ENCODE measurements at regions not wholly inside any gene's neighbourhood (a gene's known extent, or its start where the extent isn't known, plus 50 kb on each side); places are given as distances from the start of the nearest gene placed in this dataset.

DNA sequence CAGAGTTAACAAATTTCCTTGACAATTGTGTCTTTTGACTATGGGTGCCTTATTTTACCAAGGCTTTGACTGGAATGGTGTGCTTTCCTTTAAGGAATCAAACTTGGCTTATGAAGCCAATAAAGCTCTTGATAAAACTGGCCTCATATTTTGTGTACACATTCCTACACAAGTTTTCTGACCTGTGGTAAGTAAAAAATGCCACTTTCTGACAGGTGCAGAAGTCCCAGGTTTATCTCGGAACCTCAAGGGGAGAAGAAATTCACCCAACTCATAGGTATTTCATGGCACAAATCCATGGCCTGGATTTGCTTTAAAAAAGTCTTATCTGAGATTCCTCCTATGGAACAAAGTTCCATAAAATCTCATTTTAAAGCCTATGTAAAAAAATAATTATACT is 880.6 kb upstream of the LRATD1 start:
- Histone ChIP-seq H3K27me3 (ENCODE audit: control insufficient read depth, insufficient read depth, low read length) (no peaks in the 10 kb centered on the region), H3K27ac (ENCODE audit: low read length) (no peak overlapping the region), H3K4me1 (ENCODE audit: control insufficient read depth, insufficient read depth, low read length) (no peaks in the 10 kb centered on the region), H3K4me3 (ENCODE audit: low read depth in 2 of 2, low read length in 2 of 2) (no peak overlapping the region), H3K9me3 (ENCODE audit: control insufficient read depth, insufficient read depth, low read depth, low read length) (no peaks in the 10 kb centered on the region), H3K36me3 (ENCODE audit: control insufficient read depth, insufficient read depth, low read length) (no peaks in the 10 kb centered on the region)
- in situ Hi-C loops (cut with HindIII; ENCODE audit: low pct_unique_long_range_greater_than_20kb, low sequenced_read_pairs), result no loop called here
- no peak for DNase-seq (ENCODE audit: low read depth, low spot score)
- no TSS peak for BruUV-seq (replicated peaks)
- TF ChIP-seq POLR2AphosphoS5 (IDR thresholded peaks at IDR 0.05; ENCODE audit: low read depth, low read length), result no peak
- TF ChIP-seq TCF7L2 (IDR thresholded peaks at IDR 0.05; ENCODE audit: low read depth, low read length), result no peak
- TF ChIP-seq SIN3A (IDR thresholded peaks at IDR 0.05; ENCODE audit: borderline replicate concordance, insufficient read depth, low read depth, low read length), result no peak
- TF ChIP-seq, protein P1, sequence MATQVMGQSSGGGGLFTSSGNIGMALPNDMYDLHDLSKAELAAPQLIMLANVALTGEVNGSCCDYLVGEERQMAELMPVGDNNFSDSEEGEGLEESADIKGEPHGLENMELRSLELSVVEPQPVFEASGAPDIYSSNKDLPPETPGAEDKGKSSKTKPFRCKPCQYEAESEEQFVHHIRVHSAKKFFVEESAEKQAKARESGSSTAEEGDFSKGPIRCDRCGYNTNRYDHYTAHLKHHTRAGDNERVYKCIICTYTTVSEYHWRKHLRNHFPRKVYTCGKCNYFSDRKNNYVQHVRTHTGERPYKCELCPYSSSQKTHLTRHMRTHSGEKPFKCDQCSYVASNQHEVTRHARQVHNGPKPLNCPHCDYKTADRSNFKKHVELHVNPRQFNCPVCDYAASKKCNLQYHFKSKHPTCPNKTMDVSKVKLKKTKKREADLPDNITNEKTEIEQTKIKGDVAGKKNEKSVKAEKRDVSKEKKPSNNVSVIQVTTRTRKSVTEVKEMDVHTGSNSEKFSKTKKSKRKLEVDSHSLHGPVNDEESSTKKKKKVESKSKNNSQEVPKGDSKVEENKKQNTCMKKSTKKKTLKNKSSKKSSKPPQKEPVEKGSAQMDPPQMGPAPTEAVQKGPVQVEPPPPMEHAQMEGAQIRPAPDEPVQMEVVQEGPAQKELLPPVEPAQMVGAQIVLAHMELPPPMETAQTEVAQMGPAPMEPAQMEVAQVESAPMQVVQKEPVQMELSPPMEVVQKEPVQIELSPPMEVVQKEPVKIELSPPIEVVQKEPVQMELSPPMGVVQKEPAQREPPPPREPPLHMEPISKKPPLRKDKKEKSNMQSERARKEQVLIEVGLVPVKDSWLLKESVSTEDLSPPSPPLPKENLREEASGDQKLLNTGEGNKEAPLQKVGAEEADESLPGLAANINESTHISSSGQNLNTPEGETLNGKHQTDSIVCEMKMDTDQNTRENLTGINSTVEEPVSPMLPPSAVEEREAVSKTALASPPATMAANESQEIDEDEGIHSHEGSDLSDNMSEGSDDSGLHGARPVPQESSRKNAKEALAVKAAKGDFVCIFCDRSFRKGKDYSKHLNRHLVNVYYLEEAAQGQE (IDR thresholded peaks at IDR 0.05; ENCODE audit: insufficient read depth in 1 of 2, low read depth in 2 of 2, low read length in 1 of 2), result no peak
- TF ChIP-seq, protein P2, sequence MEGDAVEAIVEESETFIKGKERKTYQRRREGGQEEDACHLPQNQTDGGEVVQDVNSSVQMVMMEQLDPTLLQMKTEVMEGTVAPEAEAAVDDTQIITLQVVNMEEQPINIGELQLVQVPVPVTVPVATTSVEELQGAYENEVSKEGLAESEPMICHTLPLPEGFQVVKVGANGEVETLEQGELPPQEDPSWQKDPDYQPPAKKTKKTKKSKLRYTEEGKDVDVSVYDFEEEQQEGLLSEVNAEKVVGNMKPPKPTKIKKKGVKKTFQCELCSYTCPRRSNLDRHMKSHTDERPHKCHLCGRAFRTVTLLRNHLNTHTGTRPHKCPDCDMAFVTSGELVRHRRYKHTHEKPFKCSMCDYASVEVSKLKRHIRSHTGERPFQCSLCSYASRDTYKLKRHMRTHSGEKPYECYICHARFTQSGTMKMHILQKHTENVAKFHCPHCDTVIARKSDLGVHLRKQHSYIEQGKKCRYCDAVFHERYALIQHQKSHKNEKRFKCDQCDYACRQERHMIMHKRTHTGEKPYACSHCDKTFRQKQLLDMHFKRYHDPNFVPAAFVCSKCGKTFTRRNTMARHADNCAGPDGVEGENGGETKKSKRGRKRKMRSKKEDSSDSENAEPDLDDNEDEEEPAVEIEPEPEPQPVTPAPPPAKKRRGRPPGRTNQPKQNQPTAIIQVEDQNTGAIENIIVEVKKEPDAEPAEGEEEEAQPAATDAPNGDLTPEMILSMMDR (IDR thresholded peaks at IDR 0.05), result no peak
- ChIA-PET CTCF (no interaction called here), POLR2A (no interaction called here)
- ATAC-seq, result no peak
- intact Hi-C loops (cut with micrococcal nuclease; ENCODE audit: unreplicated experiment), result no loop called here

DNA sequence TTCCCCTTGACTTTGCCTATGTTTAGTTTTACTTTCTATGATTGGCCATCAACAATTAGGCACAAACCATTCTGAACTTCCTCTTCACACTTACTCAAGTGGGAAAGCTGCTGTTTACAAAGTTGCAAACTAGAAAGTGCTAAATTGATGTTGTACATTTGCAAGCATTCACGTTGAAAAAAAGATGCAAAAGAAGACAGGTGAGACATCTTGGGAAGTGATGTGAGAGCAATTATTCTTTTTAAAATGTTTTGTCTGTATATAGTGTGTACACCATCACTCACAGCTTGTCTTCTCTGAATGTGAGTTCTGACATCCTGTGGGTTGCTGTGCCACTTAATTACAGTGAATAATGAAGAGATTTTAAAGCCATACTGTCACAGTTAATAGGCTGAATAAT is 874.1 kb upstream of the LRATD1 start:
- Histone ChIP-seq H3K4me3 (ENCODE audit: low read depth in 2 of 2, low read length in 2 of 2) (no peak overlapping the region), H3K4me1 (ENCODE audit: control insufficient read depth, insufficient read depth, low read length) (no peaks in the 10 kb centered on the region), H3K27me3 (ENCODE audit: control insufficient read depth, insufficient read depth, low read length) (no peaks in the 10 kb centered on the region), H3K27ac (ENCODE audit: low read length) (no peak overlapping the region), H3K36me3 (ENCODE audit: control insufficient read depth, insufficient read depth, low read length) (no peaks in the 10 kb centered on the region), H3K9me3 (ENCODE audit: control insufficient read depth, insufficient read depth, low read depth, low read length) (no peaks in the 10 kb centered on the region)
- intact Hi-C loops (cut with micrococcal nuclease; ENCODE audit: unreplicated experiment), result no loop called here
- DNase-seq (ENCODE audit: low read depth, low spot score) (no peak), ATAC-seq (no peak)
- CTCF ChIA-PET, result no interaction called here
- POLR2A ChIA-PET, result no interaction called here
- in situ Hi-C loops (cut with HindIII; ENCODE audit: low pct_unique_long_range_greater_than_20kb, low sequenced_read_pairs), result no loop called here
- BruUV-seq (replicated peaks), result no TSS peak
- TF ChIP-seq, protein P2 (IDR thresholded peaks at IDR 0.05), result no peak
- TF ChIP-seq, protein P1 (IDR thresholded peaks at IDR 0.05; ENCODE audit: insufficient read depth in 1 of 2, low read depth in 2 of 2, low read length in 1 of 2), result no peak
- no peak for TF ChIP-seq POLR2AphosphoS5 (IDR thresholded peaks at IDR 0.05; ENCODE audit: low read depth, low read length)
- TF ChIP-seq SIN3A (IDR thresholded peaks at IDR 0.05; ENCODE audit: borderline replicate concordance, insufficient read depth, low read depth, low read length), result no peak
- no peak for TF ChIP-seq TCF7L2 (IDR thresholded peaks at IDR 0.05; ENCODE audit: low read depth, low read length)

Data from Panc1 (cell line).